IMR-90 (cell line): ENCODE measurements at regions not wholly inside any gene's neighbourhood (a gene's known extent, or its start where the extent isn't known, plus 50 kb on each side); places are given as distances from the start of the nearest gene placed in this dataset.

Experiments
- FOS ChIP-seq: fragments of 150-350 bp; IDR thresholded peaks from 2 replicates; pipeline ENCODE4 v1.6.1; 2016; ENCODE audit warnings: low read depth, low read length
- MXI1 ChIP-seq: IDR thresholded peaks from 2 replicates; pipeline ENCODE4 v1.6.1; 2012; ENCODE audit warnings: low read depth, mild to moderate bottlenecking, low read length, moderate library complexity, borderline replicate concordance
- POLR2A ChIP-seq: IDR thresholded peaks from 2 replicates; pipeline ENCODE4 v1.6.1; 2012; ENCODE audit warnings: mild to moderate bottlenecking, low read depth, low read length
- SMC3 ChIP-seq: fragments of 150-350 bp; IDR thresholded peaks from 2 replicates; pipeline ENCODE4 v1.6.1; 2016; ENCODE audit warnings: low read depth, mild to moderate bottlenecking, antibody characterized with exemption, low read length, moderate library complexity
- TF ChIP-seq, protein P1 (sequence below): conservative IDR thresholded peaks from 2 replicates; pipeline ENCODE4 v1.5.1; 2012; ENCODE audit warnings: mild to moderate bottlenecking, low read depth, low read length, improper control_type of control experiment

GRCh38 chr16:58883131-58883530, 149.0 kb upstream of the GOT2 start:
- TF ChIP-seq, protein P1, sequence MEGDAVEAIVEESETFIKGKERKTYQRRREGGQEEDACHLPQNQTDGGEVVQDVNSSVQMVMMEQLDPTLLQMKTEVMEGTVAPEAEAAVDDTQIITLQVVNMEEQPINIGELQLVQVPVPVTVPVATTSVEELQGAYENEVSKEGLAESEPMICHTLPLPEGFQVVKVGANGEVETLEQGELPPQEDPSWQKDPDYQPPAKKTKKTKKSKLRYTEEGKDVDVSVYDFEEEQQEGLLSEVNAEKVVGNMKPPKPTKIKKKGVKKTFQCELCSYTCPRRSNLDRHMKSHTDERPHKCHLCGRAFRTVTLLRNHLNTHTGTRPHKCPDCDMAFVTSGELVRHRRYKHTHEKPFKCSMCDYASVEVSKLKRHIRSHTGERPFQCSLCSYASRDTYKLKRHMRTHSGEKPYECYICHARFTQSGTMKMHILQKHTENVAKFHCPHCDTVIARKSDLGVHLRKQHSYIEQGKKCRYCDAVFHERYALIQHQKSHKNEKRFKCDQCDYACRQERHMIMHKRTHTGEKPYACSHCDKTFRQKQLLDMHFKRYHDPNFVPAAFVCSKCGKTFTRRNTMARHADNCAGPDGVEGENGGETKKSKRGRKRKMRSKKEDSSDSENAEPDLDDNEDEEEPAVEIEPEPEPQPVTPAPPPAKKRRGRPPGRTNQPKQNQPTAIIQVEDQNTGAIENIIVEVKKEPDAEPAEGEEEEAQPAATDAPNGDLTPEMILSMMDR = no peak
- TF ChIP-seq SMC3 (no peak), MXI1 (no peak), FOS (no peak), POLR2A (no peak)
